SIG-M5 treated with dmso at 0.1 percent for 504 hours (cell line): ENCODE measurements at regions not wholly inside any gene's neighbourhood (a gene's known extent, or its start where the extent isn't known, plus 50 kb on each side); places are given as distances from the start of the nearest gene placed in this dataset.

Source experiments
- DNase-seq: peaks from one replicate; lab custom pipeline; 2025; ENCODE audit not compliant: unreplicated experiment; lab: John Stamatoyannopoulos, UW

DNA sequence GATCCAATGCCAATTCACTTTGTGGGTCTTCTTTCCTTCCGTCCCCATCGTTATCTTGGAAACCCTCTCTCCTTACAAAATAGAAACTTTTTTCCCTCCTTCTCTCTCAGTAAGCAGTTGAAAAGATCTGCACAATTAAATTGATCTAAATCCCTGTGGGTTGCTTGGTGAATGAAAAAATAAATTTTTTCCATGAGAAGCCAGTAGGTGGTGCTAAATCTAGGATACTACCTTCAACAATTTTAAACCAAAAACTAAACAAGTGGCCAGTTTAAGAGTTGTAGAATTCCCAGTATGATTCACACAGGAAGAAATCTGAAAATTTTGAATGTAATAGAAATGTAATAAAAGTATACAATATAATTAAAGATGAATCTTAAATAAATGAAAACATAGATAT lies 990.3 kb upstream of the ZNF722 start:
- DNase-seq: no peak

DNA sequence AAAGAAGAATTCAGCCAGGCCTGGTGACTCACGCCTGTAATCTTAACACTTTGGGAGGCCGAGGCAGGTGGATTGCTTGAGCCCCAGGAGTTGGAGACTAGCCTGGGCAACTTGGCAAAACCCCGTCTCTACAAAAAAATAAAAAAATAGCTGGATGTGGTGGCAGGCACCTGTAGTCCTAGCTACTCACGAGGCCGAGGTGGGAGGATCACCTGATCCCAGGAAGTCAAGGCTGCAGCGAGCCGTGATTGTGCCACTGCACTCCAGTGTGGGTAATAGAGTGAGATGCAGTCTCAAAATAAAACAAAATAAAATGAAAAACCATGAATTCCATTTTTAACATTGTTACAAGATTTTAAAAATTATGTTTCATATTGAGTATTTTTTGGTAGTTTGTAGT lies 988.9 kb upstream of the ZNF722 start:
- DNase-seq: no peak

DNA sequence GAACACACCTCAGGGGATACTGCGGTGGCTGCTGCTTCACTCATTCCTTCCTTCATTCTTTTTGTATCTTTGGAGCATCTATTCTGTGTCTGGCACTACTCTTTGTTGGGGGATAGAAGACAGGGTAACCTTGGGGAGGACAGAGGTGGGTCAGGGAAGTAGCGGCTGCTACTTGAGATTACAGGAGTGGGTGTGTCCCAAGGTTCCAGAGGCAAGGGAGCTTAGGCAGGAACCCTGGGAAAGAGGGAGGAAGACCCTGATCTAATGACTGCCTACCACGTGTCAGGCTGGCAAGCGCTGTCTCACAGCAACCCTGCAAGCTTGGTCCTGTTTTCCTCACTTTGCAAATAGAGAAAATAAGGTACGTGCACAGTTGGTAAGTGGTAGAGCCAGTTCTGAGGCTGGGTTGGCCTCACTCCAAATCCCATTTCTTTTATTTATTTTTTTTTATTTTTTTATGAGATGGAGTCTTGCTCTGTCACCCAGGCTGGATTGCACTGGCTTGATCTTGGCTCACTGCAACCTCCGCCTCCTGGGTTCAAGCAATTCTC lies 985.9 kb upstream of the ZNF722 start:
- peak; percentile 10 for DNase-seq

DNA sequence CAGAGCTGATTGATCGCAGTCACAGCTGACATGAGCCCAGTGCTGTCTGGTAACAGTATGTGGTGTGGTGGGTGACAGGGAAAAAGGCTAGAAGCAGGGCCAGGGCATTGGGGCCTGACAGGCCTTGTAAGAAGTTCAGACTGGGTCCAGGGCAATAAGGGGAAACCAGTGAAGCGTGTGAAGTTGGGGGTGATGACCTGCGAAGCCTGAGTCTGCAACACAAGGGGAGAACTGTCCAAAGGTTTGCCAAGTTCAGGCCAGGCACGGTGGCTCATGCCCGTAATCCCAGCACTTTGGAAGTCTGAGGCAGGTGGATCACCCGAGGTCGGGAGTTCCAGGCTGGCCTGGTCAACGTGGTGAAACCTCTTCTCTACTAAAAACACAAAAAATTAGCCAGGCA lies 983.9 kb upstream of the ZNF722 start:
- no peak for DNase-seq

DNA sequence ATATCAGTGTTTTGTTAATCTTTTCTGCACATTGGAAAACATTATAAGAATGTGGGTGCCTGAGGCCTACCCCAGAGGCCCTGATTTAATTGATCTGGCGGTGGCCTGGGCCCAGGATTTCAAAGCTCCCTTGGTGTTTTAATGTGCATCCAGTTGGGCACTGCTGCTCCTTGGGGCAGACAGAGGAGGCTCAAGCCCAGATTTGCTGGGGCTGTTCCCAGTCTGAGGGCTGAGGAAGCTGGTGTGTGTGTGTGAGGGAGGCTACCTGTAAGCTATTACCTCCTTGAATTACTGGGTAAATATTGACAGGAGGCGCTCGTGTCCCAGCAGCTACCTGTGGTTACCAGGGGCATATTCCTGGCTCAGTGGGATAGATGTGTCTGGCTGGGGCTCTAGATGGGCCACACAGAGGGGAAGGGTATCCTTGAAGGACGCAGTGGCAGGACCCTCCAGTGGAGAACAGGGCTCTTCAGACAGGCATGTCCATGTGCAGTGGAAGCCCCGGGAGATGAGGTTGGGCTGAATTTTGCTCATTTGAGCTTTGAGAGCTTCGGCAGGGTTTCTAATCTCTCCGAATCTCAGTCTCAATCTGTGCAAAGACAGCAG lies 975.4 kb upstream of the ZNF722 start:
- no peak for DNase-seq

DNA sequence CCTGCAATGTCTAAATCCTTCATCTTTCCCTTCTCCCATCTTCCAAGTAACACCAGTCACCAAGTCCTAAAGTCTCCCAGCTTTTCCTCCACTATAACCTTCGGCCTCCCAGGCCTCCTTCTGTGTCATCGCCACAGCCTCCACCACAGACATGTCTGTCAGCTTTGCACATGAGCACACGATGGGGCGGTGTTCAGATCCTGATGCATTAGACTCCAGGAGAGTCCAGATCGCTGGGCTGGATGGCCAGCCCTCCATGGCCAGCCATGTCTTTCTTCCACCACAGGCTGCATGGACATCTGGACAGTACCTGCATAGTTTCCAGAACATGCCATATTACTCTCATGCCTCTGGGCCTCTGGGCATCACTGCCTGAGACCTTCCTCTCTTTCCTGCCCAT lies 974.2 kb upstream of the ZNF722 start:
- DNase-seq: no peak

DNA sequence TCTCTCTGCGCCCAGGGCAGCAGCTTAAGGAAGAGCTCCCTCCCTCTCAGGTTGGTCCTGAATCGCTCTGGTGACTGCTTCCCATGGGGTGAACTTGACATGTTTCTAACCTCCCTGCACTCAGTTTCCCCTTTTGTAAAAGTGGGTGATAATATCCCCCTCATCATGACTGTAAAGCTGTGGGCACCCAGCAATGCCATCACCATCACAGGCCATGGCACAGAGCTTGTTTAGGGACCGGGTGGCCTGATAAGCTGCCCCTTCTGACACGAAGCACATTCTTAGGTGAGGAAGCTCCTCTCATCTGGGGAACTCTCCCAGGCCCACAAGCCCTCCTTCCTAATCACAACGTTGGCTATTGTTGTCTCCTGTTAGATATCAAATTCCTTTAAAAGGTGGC lies 972.8 kb upstream of the ZNF722 start:
- DNase-seq: no peak

DNA sequence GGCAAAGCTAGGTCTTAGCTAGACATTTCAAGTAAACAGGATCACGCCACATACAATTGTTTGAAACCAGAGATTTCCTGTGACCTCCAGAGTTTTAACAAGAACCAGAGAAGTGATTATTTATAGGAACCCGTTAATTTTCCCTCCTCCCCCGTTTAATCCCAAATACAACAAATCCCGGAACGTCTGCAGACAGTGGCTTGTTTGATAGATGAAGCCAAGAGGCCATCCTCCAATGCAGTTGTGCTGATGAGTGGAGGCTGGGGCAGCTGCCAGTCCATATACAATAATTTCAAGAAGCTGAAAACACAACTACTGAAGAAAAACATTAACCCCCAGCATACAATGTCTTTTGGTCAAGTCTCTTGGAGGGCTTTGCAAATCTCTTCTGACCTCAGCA lies 971.6 kb upstream of the ZNF722 start:
- DNase-seq: no peak

DNA sequence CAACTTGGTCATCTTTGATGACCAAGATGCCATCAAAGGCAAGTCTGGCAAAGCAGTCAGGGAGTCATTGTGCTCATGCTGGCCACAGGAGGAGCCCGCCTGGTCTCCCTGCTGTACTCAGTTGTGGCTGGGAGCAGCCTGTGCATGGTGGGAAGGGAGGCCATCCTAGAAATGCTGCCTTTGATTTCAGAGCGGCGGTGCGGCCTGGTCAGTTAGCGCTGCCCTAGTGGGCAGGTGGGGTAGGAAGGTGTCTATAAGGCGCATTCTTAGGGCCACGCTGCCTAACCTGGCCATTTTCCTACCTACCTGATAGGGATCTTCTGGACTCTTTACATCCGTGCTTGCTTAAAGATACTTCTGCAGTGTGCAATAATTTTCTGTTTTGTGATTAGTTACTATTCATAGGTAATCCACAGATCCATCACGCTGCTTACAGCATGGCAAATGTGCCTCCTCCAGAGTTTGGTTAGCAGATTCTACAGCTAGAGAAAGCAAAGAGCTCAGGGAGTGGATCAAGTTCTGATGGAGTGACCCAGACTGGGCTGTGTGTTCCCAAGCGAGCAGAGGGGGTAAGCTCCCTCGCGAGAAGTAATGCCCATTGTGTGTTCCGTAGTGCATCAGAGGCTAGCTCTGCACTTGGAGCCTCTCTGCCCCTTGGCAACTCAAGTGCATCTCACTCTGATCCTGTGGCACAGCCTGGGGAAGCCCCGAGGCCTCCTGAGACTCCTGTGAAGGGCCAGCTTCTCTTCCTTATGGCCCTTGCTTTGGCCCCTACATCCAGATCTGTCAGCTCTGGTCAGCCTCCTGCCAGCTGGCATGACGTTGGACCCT lies 970.1 kb upstream of the ZNF722 start:
- no peak for DNase-seq

DNA sequence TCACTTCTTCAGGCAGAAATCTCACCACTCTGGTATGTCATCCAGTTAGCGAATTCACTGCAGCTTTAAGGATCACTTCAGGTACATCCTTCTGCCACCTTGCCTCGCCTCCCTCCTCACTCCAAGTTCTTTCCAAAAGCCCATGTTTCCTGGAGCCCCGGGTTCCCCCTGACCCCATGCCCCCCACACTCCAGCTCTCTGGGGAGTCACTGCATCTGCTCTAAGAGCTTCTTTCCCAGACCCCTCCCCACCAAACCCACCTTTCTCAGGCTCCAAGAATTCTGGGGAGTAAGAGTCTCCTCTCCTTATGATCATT lies 969.5 kb upstream of the ZNF722 start:
- DNase-seq: no peak

DNA sequence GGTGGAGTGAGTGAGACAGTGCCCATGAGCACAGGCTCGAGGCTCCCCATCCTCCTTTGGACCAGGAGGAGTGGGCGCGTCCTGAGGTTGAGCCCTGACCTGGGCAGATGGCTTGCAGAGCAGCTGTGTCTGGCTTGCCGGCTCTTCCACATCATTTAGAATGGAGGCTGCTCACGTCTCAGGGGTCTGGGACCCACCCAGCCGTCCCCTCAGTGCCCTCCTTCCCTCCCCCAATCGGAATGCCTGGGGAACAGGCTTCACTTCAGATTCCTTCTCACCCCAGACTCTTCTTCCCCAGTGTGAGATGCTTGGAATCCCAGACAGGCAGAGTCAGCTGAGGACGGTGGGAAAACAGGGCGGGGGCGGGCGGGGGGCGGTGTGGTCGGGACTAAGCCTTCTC lies 968.6 kb upstream of the ZNF722 start:
- no peak for DNase-seq

DNA sequence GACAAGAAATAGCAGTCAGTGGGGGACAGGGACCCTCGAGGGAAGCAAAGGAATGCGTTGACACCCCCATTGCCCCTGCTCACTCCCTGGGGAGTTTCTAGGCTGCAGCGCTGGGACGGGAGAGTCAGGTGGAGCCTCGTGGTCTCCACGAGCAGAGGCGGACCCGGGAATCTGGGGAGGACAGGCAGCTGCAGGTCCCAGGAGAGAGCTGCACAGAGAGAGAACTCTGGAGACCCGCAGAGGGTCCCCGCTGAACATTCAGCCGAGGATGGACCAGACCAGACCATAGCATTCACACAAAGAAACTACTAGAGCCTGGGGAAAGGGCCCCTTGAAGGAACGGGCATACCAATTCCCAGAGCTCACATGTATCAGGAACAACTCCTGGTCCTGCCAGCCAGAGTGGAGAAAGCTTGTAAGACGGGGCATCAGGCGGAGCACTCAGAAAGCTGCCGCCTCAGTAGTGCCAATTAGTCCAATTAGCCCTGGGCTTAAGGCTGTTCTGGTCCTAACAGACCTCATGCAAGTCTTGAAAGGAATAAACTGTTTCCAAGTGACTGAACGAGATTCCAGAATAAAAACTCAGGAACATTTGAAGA lies 966.7 kb upstream of the ZNF722 start:
- no peak for DNase-seq

DNA sequence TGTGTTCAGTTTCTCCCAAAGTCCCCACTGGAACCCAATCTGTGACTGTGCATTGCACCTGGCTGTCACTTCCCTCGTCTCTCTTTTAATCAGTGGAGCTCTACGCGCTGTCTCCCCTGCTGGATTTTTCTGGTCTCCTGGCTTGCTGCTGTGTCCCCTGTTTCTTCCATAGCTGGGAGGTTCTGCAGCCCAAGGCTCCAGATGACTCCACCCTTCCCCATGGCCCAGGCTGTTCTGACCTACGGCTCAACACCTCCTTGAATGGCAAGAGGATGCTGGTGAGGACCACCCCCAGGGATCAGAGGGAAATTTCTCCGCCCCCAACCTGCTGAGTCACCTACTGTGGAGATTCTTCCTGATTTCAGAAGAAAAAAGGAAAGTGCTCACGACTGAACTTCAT lies 961.4 kb upstream of the ZNF722 start:
- no peak for DNase-seq

DNA sequence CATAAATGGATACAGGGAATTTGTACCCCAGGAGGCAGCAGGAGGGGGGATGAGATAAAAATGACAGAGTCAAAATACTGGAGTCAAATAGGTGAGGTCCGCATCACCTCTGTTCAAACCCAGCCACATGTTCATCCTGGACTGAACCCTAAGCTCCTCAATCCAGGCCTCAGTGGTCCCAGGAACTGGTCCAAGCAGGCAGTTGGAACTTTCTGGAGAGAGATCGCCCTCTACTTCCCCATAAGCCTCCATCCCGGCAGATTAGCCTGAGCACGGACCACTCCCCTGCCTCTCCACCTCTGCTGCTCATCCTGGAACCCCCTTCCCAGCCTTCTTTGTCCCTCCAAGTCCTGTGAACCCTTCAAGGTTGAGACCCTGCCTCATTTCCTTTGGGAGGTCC lies 959.7 kb upstream of the ZNF722 start:
- no peak for DNase-seq

DNA sequence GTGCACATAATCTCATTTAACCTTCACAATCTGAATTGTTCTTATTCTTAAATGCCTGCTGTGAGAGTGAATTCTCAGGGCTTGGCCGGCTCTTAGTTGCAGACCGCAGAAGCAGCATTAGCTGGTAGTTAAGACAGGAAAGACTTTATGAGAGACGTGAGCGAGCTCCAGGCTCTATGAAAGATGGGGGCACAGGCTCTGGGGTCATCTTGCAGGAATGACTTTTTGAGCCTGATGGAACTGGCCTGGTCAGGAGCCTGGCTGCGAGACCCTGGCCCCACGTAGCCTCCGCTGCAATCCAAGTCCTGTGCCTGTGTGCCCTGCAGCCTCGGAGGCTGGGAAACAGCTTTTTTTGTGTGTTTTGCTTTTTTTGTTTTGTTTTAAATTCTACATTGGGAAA lies 958.8 kb upstream of the ZNF722 start:
- DNase-seq: no peak

DNA sequence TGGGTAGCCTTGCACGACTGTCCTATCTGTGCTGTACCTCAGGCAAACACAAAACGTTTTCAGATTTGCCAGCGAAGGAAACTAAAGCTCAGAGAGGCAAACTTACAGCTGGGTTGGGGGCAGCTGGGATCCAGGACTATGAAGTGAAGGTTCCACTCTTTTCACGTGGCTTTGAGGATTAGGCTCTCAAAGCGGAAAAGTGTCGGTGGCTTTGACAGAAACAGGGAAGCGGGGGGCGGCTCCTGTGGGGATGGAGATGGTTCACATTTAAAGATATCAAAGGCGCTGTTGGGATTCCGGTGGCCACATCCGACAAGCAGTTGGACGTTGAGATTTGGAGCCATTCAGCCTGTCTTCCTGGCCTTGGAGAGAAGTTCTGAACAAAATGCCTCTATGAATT lies 958.3 kb upstream of the ZNF722 start:
- DNase-seq: no peak

DNA sequence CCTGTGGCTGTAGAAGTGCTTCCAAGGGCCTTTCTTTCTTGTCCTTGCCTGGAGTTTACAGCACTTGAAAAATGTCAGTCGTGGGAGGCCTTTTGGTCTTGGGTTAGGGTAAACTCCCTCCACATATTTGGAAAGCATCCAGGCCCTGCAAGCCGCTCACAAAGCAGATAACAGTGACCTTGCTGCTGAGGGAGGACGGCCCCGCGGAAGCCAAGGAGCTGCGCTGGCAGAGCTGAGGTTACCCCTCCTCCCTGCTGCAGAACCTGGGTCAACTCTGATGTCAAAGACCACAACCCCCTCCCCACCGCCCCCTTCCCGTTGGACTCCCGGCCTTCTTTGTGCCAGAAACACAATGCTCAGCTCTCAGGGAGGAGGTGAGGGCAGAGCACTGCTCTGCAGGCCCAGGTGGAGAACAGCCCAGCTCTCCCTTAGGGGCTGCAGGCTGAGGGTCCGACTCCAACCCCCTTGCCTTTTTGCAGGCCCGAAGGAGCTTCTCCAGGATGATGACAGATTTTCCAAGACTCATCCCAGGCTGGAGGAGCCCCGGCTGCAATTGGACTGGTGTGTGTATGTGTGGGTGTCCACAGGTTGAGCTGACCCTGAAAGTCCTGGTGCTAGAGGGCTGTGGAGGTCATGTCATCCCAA lies 957.6 kb upstream of the ZNF722 start:
- DNase-seq: no peak

DNA sequence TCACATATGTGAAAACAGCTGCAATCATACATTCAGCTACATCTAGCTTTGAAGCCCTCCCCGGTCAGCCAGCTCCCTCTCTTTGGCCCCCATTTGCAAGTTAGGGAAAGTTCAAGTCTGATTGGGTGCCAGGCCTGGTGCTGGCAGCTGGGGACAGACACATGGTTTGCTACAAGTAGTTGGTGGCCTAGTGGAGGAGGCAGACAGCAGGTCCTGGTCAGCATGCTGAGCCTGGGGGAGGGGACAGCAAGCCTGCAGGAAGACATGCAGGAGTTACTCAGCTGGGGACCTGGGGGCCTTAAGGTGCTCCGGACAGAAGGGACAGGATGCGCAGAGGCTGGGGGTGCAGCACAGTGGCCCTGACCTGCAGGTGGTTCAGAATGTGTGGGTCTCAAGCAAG lies 956.9 kb upstream of the ZNF722 start:
- no peak for DNase-seq

DNA sequence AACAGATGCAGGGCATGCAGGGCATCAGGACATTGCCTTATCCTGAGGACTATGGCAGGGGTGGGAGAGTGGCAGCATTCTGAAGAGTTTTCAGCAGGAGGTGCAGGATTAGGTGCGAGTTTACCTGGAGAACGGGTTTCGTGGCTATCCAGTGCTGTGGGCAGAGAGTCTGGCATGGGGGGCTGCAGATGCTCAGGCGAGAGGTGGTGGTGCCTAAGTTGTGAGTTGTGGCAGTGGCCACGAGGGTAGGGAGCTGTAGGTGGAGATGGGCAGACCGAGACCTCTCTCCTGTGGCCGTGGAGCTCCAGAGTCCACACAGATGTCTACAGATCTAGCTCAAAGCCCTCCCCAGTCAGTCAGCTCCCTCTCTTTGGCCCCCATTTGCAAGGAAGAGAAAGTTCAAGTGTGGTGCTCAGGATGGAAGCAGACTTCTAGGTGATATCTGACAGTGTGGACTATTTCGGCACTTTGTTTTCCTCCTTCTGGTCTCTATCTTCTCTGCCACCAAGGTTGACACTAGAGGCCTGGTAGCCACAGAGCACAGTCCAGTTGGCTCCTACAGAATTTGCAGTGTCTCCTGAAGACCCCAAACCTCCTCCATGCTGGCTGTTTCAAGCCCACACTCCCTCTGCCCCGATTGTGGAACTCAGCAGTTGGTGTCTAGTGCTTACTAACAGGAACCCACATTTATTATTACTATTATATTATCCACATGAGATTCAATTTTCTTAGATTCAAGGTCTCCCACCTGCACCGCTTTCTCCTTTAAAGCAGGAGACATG lies 955.7 kb upstream of the ZNF722 start:
- no peak for DNase-seq

DNA sequence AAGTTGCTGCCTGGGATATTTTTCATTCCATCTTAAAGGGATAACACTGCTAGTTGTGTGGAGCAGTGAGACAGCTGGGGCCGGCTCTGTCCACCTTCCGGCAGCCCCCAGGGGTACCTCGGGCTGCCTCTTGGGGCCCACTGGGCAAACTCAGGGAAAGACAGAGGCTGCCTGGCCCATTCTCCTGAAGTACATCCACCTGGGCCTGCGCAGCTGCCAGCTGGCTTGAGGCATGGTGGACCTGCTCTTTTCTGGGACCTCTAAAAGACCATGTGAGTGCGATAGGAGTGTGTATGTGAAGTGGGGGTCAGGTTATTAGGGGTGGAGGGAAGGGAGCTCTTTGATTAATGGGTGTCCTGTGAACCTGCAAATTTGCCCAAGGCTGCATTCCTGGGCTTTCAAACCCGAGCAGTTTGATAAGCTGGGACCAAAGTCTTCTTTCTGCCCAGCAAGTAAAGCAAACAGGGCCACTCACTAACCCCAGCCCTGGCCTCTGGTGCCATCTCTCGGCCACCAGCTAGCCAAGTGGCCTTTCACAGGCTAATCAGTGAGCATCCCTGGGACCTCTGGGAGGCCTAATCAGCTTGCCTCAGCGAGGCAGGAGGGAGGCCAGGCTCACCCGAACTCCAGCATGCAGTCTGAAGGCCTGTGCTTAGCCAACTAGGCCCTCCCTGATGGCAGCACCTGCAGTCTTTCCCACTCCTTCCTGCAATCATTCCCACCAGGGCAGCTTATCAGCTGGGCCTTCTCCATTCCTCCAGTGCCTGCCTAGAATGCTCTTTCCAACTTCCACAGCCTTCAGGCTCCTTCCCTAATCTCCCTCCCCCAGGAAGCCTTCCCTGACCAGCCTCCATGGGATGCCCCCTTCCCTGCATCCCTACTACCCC lies 954.7 kb upstream of the ZNF722 start:
- no peak for DNase-seq
